Mesendoderm (in vitro differentiated cells): ENCODE measurements at regions not wholly inside any gene's neighbourhood (a gene's known extent, or its start where the extent isn't known, plus 50 kb on each side); places are given as distances from the start of the nearest gene placed in this dataset.

Experiments used
- DNase-seq: peaks from one replicate; pipeline ENCODE4 v3.0.0; 2013
- H2AK5ac ChIP-seq: 2 replicates; pipeline ENCODE4 v1.6.1; 2013; ENCODE audit warnings: low read length, inconsistent platforms
- H2BK120ac ChIP-seq: 2 replicates; pipeline ENCODE4 v1.6.1; 2013; ENCODE audit warnings: low read depth, mild to moderate bottlenecking, low read length, moderate library complexity, mixed read lengths
- H2BK15ac ChIP-seq: replicated peaks from 2 replicates; pipeline ENCODE4 v1.6.1; 2013; ENCODE audit warnings: low read depth, mild to moderate bottlenecking, moderate library complexity
- H2BK5ac ChIP-seq: 2 replicates; pipeline ENCODE4 v1.6.1; 2013; ENCODE audit warnings: low read length, inconsistent platforms
- H3K18ac ChIP-seq: 2 replicates; pipeline ENCODE4 v1.6.1; 2013; ENCODE audit warnings: mild to moderate bottlenecking, low read length, mixed read lengths
- H3K23ac ChIP-seq: one replicate; pipeline ENCODE4 v1.6.1; 2013; ENCODE audit warnings: low read length
- H3K27ac ChIP-seq: 2 replicates; pipeline ENCODE4 v1.5.1; 2013; ENCODE audit warnings: low read depth, mild to moderate bottlenecking, inconsistent platforms, low read length, moderate library complexity
- H3K27me3 ChIP-seq: 2 replicates; pipeline ENCODE4 v1.6.1; 2013; ENCODE audit warnings: low read length, control low read depth, mild to moderate bottlenecking, inconsistent platforms; ENCODE audit not compliant: insufficient read depth, poor library complexity
- H3K36me3 ChIP-seq: 2 replicates; pipeline ENCODE4 v1.6.1; 2013; ENCODE audit warnings: low read length, inconsistent platforms; ENCODE audit not compliant: control insufficient read depth, insufficient read depth
- H3K4ac ChIP-seq: one replicate; pipeline ENCODE4 v1.6.1; 2013; ENCODE audit warnings: low read depth, mild to moderate bottlenecking, low read length, moderate library complexity
- H3K4me1 ChIP-seq: 2 replicates; pipeline ENCODE4 v1.6.1; 2013; ENCODE audit warnings: low read depth, low read length, inconsistent platforms; ENCODE audit not compliant: control insufficient read depth
- H3K4me2 ChIP-seq: 2 replicates; pipeline ENCODE4 v1.6.1; 2013; ENCODE audit warnings: low read length
- H3K4me3 ChIP-seq: 2 replicates; pipeline ENCODE4 v1.5.1; 2013; ENCODE audit warnings: mild to moderate bottlenecking, low read length
- H3K56ac ChIP-seq: one replicate; pipeline ENCODE4 v1.6.1; 2013; ENCODE audit warnings: low read length
- H3K79me1 ChIP-seq: 2 replicates; pipeline ENCODE4 v1.6.1; 2013; ENCODE audit warnings: low read length, inconsistent platforms
- H3K79me2 ChIP-seq: 2 replicates; pipeline ENCODE4 v1.6.1; 2013; ENCODE audit warnings: mild to moderate bottlenecking, low read length; ENCODE audit not compliant: control insufficient read depth, insufficient read depth
- H3K9ac ChIP-seq: 2 replicates; pipeline ENCODE4 v1.6.1; 2013; ENCODE audit warnings: low read length, inconsistent platforms
- H4K5ac ChIP-seq: one replicate; pipeline ENCODE4 v1.6.1; 2013; ENCODE audit warnings: low read length
- H4K8ac ChIP-seq: one replicate; pipeline ENCODE4 v1.6.1; 2013; ENCODE audit warnings: low read depth, mild to moderate bottlenecking, control low read depth, low read length, moderate library complexity
- WGBS: extraction: QIAGEN DNeasy Blood & Tissue Kit; methylation state at CpG from one replicate; pipeline ENCODE4 v1.1.7; 2013; ENCODE audit warnings: low lambda C conversion rate, missing lambda C conversion rate; ENCODE audit not compliant: insufficient coverage; ENCODE audit errors: extremely low coverage; 5-methylcytosine and 5-hydroxymethylcytosine counted together

DNA sequence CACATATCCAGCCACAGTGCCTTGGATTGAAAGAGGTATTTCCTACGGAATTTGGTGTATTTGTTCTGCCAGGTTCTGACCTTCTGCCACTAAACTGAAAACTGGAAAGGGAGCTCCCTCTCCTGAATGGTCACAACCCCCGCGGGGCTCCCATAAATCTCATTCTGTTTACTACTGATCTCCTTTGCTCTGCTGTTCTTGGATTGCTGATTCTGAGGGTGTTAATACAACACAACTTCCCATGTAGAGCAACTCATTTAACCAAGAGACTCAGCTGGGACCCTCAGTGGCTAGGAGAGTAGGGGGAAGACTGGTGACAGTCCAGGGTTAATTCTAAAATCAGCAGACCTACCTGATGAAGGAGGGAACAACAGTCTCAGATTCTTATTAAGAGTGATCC lies 662.9 kb downstream of the INHBA start:
- no peaks in the 10 kb centered on the region for H3K79me1 ChIP-seq
- H3K56ac ChIP-seq: no peak overlapping the region
- DNase-seq: no peak
- no peak overlapping the region for H3K4ac ChIP-seq
- H3K23ac ChIP-seq: no peak overlapping the region
- no peak overlapping the region for H4K5ac ChIP-seq
- no peak overlapping the region for H3K4me3 ChIP-seq
- no peak overlapping the region for H2AK5ac ChIP-seq
- no peak overlapping the region for H3K4me2 ChIP-seq
- no peak overlapping the region for H3K27ac ChIP-seq
- no peak overlapping the region for H2BK120ac ChIP-seq
- no peaks in the 10 kb centered on the region for H3K79me2 ChIP-seq
- H3K9ac ChIP-seq: no peak overlapping the region
- no peaks in the 10 kb centered on the region for H3K4me1 ChIP-seq
- no peak overlapping the region for H2BK5ac ChIP-seq
- H3K27me3 ChIP-seq: no peaks in the 10 kb centered on the region
- no peak overlapping the region for H2BK15ac ChIP-seq
- H3K18ac ChIP-seq: no peak overlapping the region
- H3K36me3 ChIP-seq: no peaks in the 10 kb centered on the region
- no CpG with 5 or more reads among the region's 3 CpGs for WGBS
- no peak overlapping the region for H4K8ac ChIP-seq

- Histone ChIP-seq H3K4me1 (no peaks in the 10 kb centered on the region), H3K9ac (no peak overlapping the region), H3K79me1 (no peaks in the 10 kb centered on the region), H2BK15ac (no peak overlapping the region), H4K8ac (no peak overlapping the region), H2BK120ac (no peak overlapping the region), H3K36me3 (no peaks in the 10 kb centered on the region), H3K4ac (no peak overlapping the region), H2BK5ac (no peak overlapping the region), H3K18ac (no peak overlapping the region), H3K27me3 (no peaks in the 10 kb centered on the region), H4K5ac (no peak overlapping the region), H2AK5ac (no peak overlapping the region), H3K79me2 (no peaks in the 10 kb centered on the region), H3K56ac (no peak overlapping the region), H3K4me3 (no peak overlapping the region), H3K4me2 (no peak overlapping the region), H3K27ac (no peak overlapping the region), H3K23ac (no peak overlapping the region)
- no peak for DNase-seq
- no CpG with 5 or more reads among the region's 4 CpGs for WGBS
Observed at GRCh38 chr7:41039386-41039953, 663.4 kb downstream of the INHBA start.

- H3K4ac ChIP-seq: no peak overlapping the region
- DNase-seq: no peak
- no peak overlapping the region for H2BK120ac ChIP-seq
- H3K4me2 ChIP-seq: no peak overlapping the region
- H4K8ac ChIP-seq: no peak overlapping the region
- H2BK5ac ChIP-seq: no peak overlapping the region
- H3K9ac ChIP-seq: no peak overlapping the region
- H4K5ac ChIP-seq: no peak overlapping the region
- H3K27me3 ChIP-seq: no peaks in the 10 kb centered on the region
- H3K4me1 ChIP-seq: no peaks in the 10 kb centered on the region
- no peaks in the 10 kb centered on the region for H3K36me3 ChIP-seq
- no peak overlapping the region for H3K18ac ChIP-seq
- no peak overlapping the region for H3K27ac ChIP-seq
- H2AK5ac ChIP-seq: no peak overlapping the region
- no peak overlapping the region for H3K23ac ChIP-seq
- no peak overlapping the region for H2BK15ac ChIP-seq
- no peaks in the 10 kb centered on the region for H3K79me2 ChIP-seq
- H3K79me1 ChIP-seq: no peaks in the 10 kb centered on the region
- no peak overlapping the region for H3K4me3 ChIP-seq
- WGBS: no CpG with 5 or more reads among the region's 5 CpGs
- H3K56ac ChIP-seq: no peak overlapping the region
Observed at GRCh38 chr7:41038211-41038610, 664.7 kb downstream of the INHBA start.

DNA sequence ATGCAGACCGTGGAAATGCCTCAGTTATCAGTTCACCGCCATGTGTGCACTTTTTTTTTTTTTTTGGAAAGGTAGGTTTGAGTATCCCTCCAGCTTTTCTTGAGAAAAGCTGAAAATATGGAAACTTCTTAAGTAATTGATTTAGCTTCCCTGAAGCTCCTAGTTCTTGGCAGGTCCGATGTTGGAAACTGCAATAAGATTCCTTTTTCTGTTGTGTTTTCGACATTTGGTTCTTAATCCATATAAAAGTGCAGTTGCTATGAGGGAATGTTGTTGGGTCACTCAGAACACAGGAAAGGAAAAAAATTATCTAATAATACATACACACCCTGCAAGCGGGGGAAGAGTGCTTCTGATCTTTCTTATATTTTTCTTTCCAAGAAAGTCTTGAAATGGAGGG lies 665.2 kb downstream of the INHBA start:
- Histone ChIP-seq H3K4me3 (no peak overlapping the region), H3K27me3 (no peaks in the 10 kb centered on the region), H3K9ac (no peak overlapping the region), H2BK120ac (no peak overlapping the region), H3K79me1 (no peaks in the 10 kb centered on the region), H2BK5ac (no peak overlapping the region), H4K8ac (no peak overlapping the region), H3K4me1 (no peaks in the 10 kb centered on the region), H3K36me3 (no peaks in the 10 kb centered on the region), H3K4ac (no peak overlapping the region), H4K5ac (no peak overlapping the region), H2AK5ac (no peak overlapping the region), H3K18ac (no peak overlapping the region), H2BK15ac (no peak overlapping the region), H3K23ac (no peak overlapping the region), H3K56ac (no peak overlapping the region), H3K27ac (no peak overlapping the region), H3K4me2 (no peak overlapping the region), H3K79me2 (no peaks in the 10 kb centered on the region)
- WGBS: no CpG with 5 or more reads among the region's 5 CpGs
- no peak for DNase-seq

DNA sequence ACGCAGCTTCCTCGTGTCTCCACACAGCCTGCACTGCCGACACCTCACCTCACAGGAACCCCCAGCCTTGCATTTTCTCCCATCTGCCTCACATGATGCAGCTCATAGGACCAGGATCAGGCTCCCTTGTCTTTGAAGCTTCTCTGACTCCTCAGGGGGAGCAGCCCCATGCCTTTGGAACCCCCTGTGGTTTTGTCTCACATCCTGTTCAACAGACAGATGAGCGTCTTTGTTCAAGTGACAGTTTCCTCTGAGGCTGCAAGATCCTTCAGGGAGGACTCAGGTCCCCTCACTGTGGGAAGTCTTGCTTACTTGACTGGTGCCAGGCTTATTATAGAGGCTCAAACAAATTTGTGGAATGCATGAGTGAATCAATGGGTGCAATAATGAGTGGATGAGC lies 667.1 kb downstream of the INHBA start:
- Histone ChIP-seq H3K56ac (no peak overlapping the region), H3K36me3 (no peaks in the 10 kb centered on the region), H4K8ac (no peak overlapping the region), H3K4me1 (no peaks in the 10 kb centered on the region), H4K5ac (no peak overlapping the region), H3K23ac (no peak overlapping the region), H3K18ac (no peak overlapping the region), H3K79me1 (no peaks in the 10 kb centered on the region), H3K27ac (no peak overlapping the region), H3K4me2 (no peak overlapping the region), H2BK5ac (no peak overlapping the region), H3K4ac (no peak overlapping the region), H3K9ac (no peak overlapping the region), H2BK120ac (no peak overlapping the region), H3K27me3 (no peaks in the 10 kb centered on the region), H3K79me2 (no peaks in the 10 kb centered on the region), H3K4me3 (no peak overlapping the region), H2BK15ac (no peak overlapping the region), H2AK5ac (no peak overlapping the region)
- DNase-seq: peak; percentile 83
- WGBS: no CpG with 5 or more reads among the region's 4 CpGs

DNA sequence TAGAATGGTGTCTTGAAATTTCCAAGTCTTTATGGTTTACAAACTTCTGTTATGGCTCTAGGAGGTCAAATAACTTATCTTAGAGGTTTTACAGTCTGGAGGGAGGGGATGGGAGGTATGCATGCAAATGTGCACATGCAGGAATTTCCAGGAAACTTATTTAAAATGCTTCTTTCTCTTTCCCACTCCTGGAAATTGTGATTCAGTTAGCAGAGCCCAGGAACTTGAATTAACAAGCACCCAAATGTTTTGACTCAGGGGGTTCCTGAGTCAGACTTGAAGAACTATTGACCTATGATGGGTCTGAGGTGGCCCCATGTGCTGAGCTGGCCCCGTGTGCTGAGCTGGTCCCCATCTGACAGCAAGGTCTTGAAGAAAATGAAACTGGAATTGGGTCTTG lies 669.4 kb downstream of the INHBA start:
- Histone ChIP-seq H3K9ac (no peak overlapping the region), H2BK120ac (no peak overlapping the region), H3K4me3 (no peak overlapping the region), H2BK15ac (no peak overlapping the region), H2AK5ac (no peak overlapping the region), H3K4me1 (no peaks in the 10 kb centered on the region), H4K8ac (no peak overlapping the region), H3K18ac (no peak overlapping the region), H3K23ac (no peak overlapping the region), H2BK5ac (no peak overlapping the region), H3K79me1 (no peaks in the 10 kb centered on the region), H3K27me3 (no peaks in the 10 kb centered on the region), H3K4ac (no peak overlapping the region), H3K27ac (no peak overlapping the region), H3K36me3 (no peaks in the 10 kb centered on the region), H4K5ac (no peak overlapping the region), H3K79me2 (no peaks in the 10 kb centered on the region), H3K56ac (no peak overlapping the region), H3K4me2 (no peak overlapping the region)
- WGBS: no CpG with 5 or more reads among the region's 1 CpG
- no peak for DNase-seq
